Gastroesophageal sphincter (tissue), 4 donors: ENCODE measurements at regions not wholly inside any gene's neighbourhood (a gene's known extent, or its start where the extent isn't known, plus 50 kb on each side); places are given as distances from the start of the nearest gene placed in this dataset.

Experiments used
- ATAC-seq: fragments of 150-250 bp; one replicate; pipeline ENCODE4 v1.9.1; 2016; ENCODE audit warnings: mild to moderate bottlenecking, moderate library complexity
- H3K27ac ChIP-seq, 4 donors: fragments of 200-600 bp; sonication (generic) in 3 of 4; 1 replicate in 3 of 4; 2 replicates in 1 of 4; pipeline ENCODE4 v1.5.1; 2016 to 2019
- H3K27me3 ChIP-seq: fragments of 200-600 bp; sonication (generic); one replicate; pipeline ENCODE4 v1.5.1; 2019
- H3K36me3 ChIP-seq, 2 donors: fragments of 200-600 bp; sonication (generic); one replicate each; pipeline ENCODE4 v1.5.1; 2019; ENCODE audit warnings: control low read depth in 1 of 2
- H3K4me1 ChIP-seq, 3 donors: fragments of 200-600 bp; sonication (generic); 1 replicate in 2 of 3; 2 replicates in 1 of 3; pipeline ENCODE4 v1.5.1; 2016 to 2019; ENCODE audit warnings: control low read depth in 2 of 3
- H3K4me3 ChIP-seq, 2 donors: fragments of 200-600 bp; sonication (generic); one replicate each; pipeline ENCODE4 v1.5.1; 2019; ENCODE audit warnings: mild to moderate bottlenecking in 1 of 2, moderate library complexity in 1 of 2
- H3K9me3 ChIP-seq, 3 donors: fragments of 200-600 bp; sonication (generic); one replicate each; pipeline ENCODE4 v1.5.1; 2017 to 2019; ENCODE audit warnings: control low read depth in 2 of 3
- CTCF ChIP-seq, 4 experiments: fragments of 200-600 bp in 2 of 4; fragments of 450-650 bp in 2 of 4; sonication (generic) in 1 of 4; IDR thresholded peaks; one replicate each; pipeline ENCODE4 v1.5.1; 2017 to 2019; ENCODE audit warnings: antibody characterized with exemption in 4 of 4, mild to moderate bottlenecking in 2 of 4, moderate library complexity in 2 of 4
- EP300 ChIP-seq: sonication (generic); formaldehyde crosslinking; IDR thresholded peaks from one replicate; pipeline ENCODE4 v1.6.1; 2017; ENCODE audit warnings: antibody characterized with exemption, mild to moderate bottlenecking
- POLR2A ChIP-seq, 2 donors: fragments of 450-650 bp; IDR thresholded peaks; one replicate each; pipeline ENCODE4 v1.6.1; 2017; ENCODE audit warnings: antibody characterized with exemption in 2 of 2, mild to moderate bottlenecking in 2 of 2, moderate library complexity in 1 of 2
- POLR2AphosphoS5 ChIP-seq: sonication (generic); formaldehyde crosslinking; IDR thresholded peaks from one replicate; pipeline ENCODE4 v1.6.1; 2017; ENCODE audit warnings: antibody characterized with exemption
- WGBS, 2 donors: methylation state at CpG; one replicate each; pipeline ENCODE4 v1.1.5; 2018; ENCODE audit warnings: low coverage in 1 of 2; 5-methylcytosine and 5-hydroxymethylcytosine counted together

GRCh38 chr3:188076176-188076575 lies 77.8 kb upstream of the LPP start:
- H3K27me3 ChIP-seq = no peaks in the 10 kb centered on the region
- peak overlapping the region in 3 of 4 donors; percentile 62 to 67 (median 63) for H3K27ac ChIP-seq
- no peaks in the 10 kb centered on the region for H3K36me3 ChIP-seq
- H3K4me1 ChIP-seq = peaks cover 0 to 18% (median 0%) of the 10 kb centered on the region in 3 donors
- peak; percentile 55 for ATAC-seq
- TF ChIP-seq POLR2A (IDR thresholded peaks at IDR 0.05) = no peak
- peak; percentile 64 for TF ChIP-seq POLR2AphosphoS5
- TF ChIP-seq EP300 = peak; percentile 64
- 61 to 83% methylated on average over 1 to 4 of the region's 4 CpGs for WGBS, 2 donors
- H3K4me3 ChIP-seq = no peak overlapping the region
- H3K9me3 ChIP-seq = no peaks in the 10 kb centered on the region

- Histone ChIP-seq H3K27me3 (no peaks in the 10 kb centered on the region), H3K4me1 (peaks cover 0 to 18% (median 0%) of the 10 kb centered on the region in 3 donors), H3K36me3 (no peaks in the 10 kb centered on the region), H3K27ac (peak overlapping the region in 3 of 4 donors; percentile 62 to 67 (median 63)), H3K4me3 (no peak overlapping the region), H3K9me3 (no peaks in the 10 kb centered on the region)
- WGBS, 2 donors = 73 to 75% methylated on average over 6 to 8 of the region's 8 CpGs
- ATAC-seq = peak; percentile 72
- TF ChIP-seq EP300 = peak; percentile 43
- TF ChIP-seq POLR2A (IDR thresholded peaks at IDR 0.05) = no peak
- TF ChIP-seq POLR2AphosphoS5 = peak; percentile 87
- TF ChIP-seq CTCF (IDR thresholded peaks at IDR 0.05) = no peak
Measured at GRCh38 chr3:188077160-188077799, 76.7 kb upstream of the LPP start.

GRCh38 chr3:188080091-188080490 lies 73.9 kb upstream of the LPP start:
- no peaks in the 10 kb centered on the region for H3K27me3 ChIP-seq
- no peak for ATAC-seq
- H3K4me3 ChIP-seq = no peak overlapping the region
- TF ChIP-seq POLR2AphosphoS5 = no peak
- no peak for TF ChIP-seq EP300
- no peak for TF ChIP-seq CTCF (IDR thresholded peaks at IDR 0.05)
- no peak for TF ChIP-seq POLR2A (IDR thresholded peaks at IDR 0.05)
- H3K27ac ChIP-seq = no peak overlapping the region
- peaks cover 0 to 20% (median 0%) of the 10 kb centered on the region in 3 donors for H3K4me1 ChIP-seq
- no peaks in the 10 kb centered on the region for H3K36me3 ChIP-seq
- 96 to 97% methylated on average over 2 of the region's 2 CpGs for WGBS, 2 donors
- no peaks in the 10 kb centered on the region for H3K9me3 ChIP-seq

- TF ChIP-seq POLR2AphosphoS5 (peak; percentile 37), POLR2A (IDR thresholded peaks at IDR 0.05) (no peak)
- Histone ChIP-seq H3K27me3 (no peaks in the 10 kb centered on the region), H3K27ac (peak overlapping the region in 2 of 4 donors; percentile 32 to 67), H3K36me3 (no peaks in the 10 kb centered on the region), H3K4me3 (no peak overlapping the region), H3K9me3 (no peaks in the 10 kb centered on the region), H3K4me1 (peaks cover 0 to 9% (median 0%) of the 10 kb centered on the region in 3 donors)
- 29 to 55% methylated on average over 2 of the region's 2 CpGs for WGBS, 2 donors
- peak; percentile 58 for ATAC-seq
Measured at GRCh38 chr3:188082031-188082430, 71.9 kb upstream of the LPP start.

- Histone ChIP-seq H3K4me3 (no peak overlapping the region), H3K36me3 (no peaks in the 10 kb centered on the region), H3K4me1 (peaks cover 0 to 9% (median 0%) of the 10 kb centered on the region in 3 donors), H3K27ac (peak overlapping the region in 1 of 4 donors; percentile 67), H3K27me3 (no peaks in the 10 kb centered on the region), H3K9me3 (no peaks in the 10 kb centered on the region)
- WGBS, 2 donors = 55 to 67% methylated on average over 1 of the region's 1 CpG
- no peak for ATAC-seq
- no peak for TF ChIP-seq POLR2A (IDR thresholded peaks at IDR 0.05)
- TF ChIP-seq CTCF (IDR thresholded peaks at IDR 0.05) = no peak
- TF ChIP-seq POLR2AphosphoS5 = no peak
- no peak for TF ChIP-seq EP300
Measured at GRCh38 chr3:188082450-188082849, 71.5 kb upstream of the LPP start.

GRCh38 chr3:188083011-188083410 lies 70.9 kb upstream of the LPP start:
- TF ChIP-seq POLR2AphosphoS5 = no peak
- no peak for TF ChIP-seq POLR2A (IDR thresholded peaks at IDR 0.05)
- no peak for TF ChIP-seq EP300
- no peak for TF ChIP-seq CTCF (IDR thresholded peaks at IDR 0.05)
- no peaks in the 10 kb centered on the region for H3K27me3 ChIP-seq
- H3K4me3 ChIP-seq = no peak overlapping the region
- no peaks in the 10 kb centered on the region for H3K36me3 ChIP-seq
- peak overlapping the region in 1 of 4 donors; percentile 67 for H3K27ac ChIP-seq
- ATAC-seq = no peak
- H3K4me1 ChIP-seq = peaks cover 0 to 9% (median 0%) of the 10 kb centered on the region in 3 donors
- no peaks in the 10 kb centered on the region for H3K9me3 ChIP-seq
- 100% methylated on average over 1 of the region's 1 CpG for WGBS, 2 donors
